Keratinocyte (primary cell): ENCODE measurements at regions not wholly inside any gene's neighbourhood (a gene's known extent, or its start where the extent isn't known, plus 50 kb on each side); places are given as distances from the start of the nearest gene placed in this dataset.

Experiments used
- CTCF ChIP-seq, 3 experiments: IDR thresholded peaks in 1 of 3; conservative IDR thresholded peaks in 1 of 3; optimal IDR thresholded peaks in 1 of 3; 2 replicates in 2 of 3; 3 replicates in 1 of 3; pipeline versions ENCODE3 to v1.5.1; 2011; ENCODE audit warnings: low read length in 3 of 3, mild to moderate bottlenecking in 3 of 3, moderate library complexity in 2 of 3, control low read depth in 1 of 3, inconsistent platforms in 1 of 3; ENCODE audit not compliant: insufficient read depth in 2 of 3; ENCODE audit errors: extremely low read depth in 1 of 3
- EZH2 ChIP-seq: IDR thresholded peaks from one replicate; pipeline ENCODE4 v1.6.1; 2012; ENCODE audit warnings: inconsistent platforms, mild to moderate bottlenecking, low read length, moderate library complexity

- TF ChIP-seq CTCF (optimal IDR thresholded peaks at IDR 0.05 in 1 of 3, IDR thresholded peaks at IDR 0.05 in 1 of 3, conservative IDR thresholded peaks at IDR 0.05 in 1 of 3; ENCODE audit: extremely low read depth in 1 of 3, insufficient read depth in 2 of 3, low read length in 3 of 3) (no peak), EZH2 (no peak)
Observed at GRCh38 chr15:98187549-98187948, 227.0 kb downstream of the ARRDC4 start.
